Epithelial cell of proximal tubule (primary cell): ENCODE measurements at regions not wholly inside any gene's neighbourhood (a gene's known extent, or its start where the extent isn't known, plus 50 kb on each side); places are given as distances from the start of the nearest gene placed in this dataset.

Experiments used
- DNase-seq: peaks from one replicate; pipeline ENCODE4 v3.0.0-alpha.2; 2011; ENCODE audit warnings: low read depth
- H3K4me3 ChIP-seq: 2 replicates; pipeline ENCODE4 v1.5.1; 2011; ENCODE audit warnings: low read depth, mild to moderate bottlenecking, low read length
- TF ChIP-seq, protein P1 (sequence below): conservative IDR thresholded peaks from 2 replicates; pipeline ENCODE4 v1.5.1; 2012; ENCODE audit warnings: low read depth, mild to moderate bottlenecking, low read length

GRCh38 chr1:222026280-222026679, 284.4 kb upstream of the DUSP10 start:
- no peak for DNase-seq
- no peak overlapping the region for H3K4me3 ChIP-seq
- TF ChIP-seq, protein P1, sequence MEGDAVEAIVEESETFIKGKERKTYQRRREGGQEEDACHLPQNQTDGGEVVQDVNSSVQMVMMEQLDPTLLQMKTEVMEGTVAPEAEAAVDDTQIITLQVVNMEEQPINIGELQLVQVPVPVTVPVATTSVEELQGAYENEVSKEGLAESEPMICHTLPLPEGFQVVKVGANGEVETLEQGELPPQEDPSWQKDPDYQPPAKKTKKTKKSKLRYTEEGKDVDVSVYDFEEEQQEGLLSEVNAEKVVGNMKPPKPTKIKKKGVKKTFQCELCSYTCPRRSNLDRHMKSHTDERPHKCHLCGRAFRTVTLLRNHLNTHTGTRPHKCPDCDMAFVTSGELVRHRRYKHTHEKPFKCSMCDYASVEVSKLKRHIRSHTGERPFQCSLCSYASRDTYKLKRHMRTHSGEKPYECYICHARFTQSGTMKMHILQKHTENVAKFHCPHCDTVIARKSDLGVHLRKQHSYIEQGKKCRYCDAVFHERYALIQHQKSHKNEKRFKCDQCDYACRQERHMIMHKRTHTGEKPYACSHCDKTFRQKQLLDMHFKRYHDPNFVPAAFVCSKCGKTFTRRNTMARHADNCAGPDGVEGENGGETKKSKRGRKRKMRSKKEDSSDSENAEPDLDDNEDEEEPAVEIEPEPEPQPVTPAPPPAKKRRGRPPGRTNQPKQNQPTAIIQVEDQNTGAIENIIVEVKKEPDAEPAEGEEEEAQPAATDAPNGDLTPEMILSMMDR: no peak

DNA sequence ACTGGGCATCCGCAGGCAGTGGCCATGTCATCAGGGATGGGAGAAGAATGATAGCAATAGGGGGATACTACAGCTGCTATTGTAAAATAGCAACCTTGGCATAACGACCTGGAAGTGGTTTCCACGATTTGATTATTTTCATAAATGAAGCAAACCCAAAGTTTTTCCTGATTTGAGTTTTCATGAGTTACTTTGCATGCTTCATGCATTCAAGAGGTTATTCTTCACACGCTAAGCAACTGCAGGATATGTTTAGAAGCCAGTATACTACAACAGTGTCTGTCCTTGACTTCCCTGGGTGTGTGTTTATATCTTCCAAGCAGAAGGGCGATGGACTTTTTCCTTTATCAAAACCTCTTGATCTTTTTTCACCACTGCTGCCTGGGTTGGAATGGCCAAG, 281.1 kb upstream of the DUSP10 start:
- H3K4me3 ChIP-seq: no peak overlapping the region
- no peak for DNase-seq
- TF ChIP-seq, protein P1: no peak

GRCh38 chr1:222021129-222021528, 279.2 kb upstream of the DUSP10 start:
- DNase-seq: no peak
- TF ChIP-seq, protein P1: no peak
- no peak overlapping the region for H3K4me3 ChIP-seq

GRCh38 chr1:222020553-222020952, 278.7 kb upstream of the DUSP10 start:
- TF ChIP-seq, protein P1: no peak
- DNase-seq: no peak
- H3K4me3 ChIP-seq: no peak overlapping the region

GRCh38 chr1:222019029-222019428, 277.1 kb upstream of the DUSP10 start:
- TF ChIP-seq, protein P1: no peak
- no peak overlapping the region for H3K4me3 ChIP-seq
- no peak for DNase-seq

DNA sequence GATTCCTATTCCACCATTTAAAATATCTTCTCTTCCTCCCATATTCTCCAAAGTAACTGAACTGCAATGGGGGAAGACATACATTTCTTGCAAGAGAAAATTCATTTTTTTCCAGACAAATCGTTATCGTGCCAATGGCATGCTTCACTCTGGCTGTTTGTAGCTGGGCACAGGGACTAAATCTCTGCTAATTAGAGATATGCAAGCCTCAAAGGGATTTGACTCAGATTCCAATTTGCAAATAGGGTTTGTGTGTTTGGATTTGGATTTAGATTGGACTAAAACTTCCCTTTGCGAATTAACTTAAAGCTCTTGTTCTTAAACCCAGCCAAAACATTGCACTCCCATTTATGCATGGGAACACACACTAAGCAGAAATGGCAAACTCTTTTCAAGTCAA, 276.2 kb upstream of the DUSP10 start:
- H3K4me3 ChIP-seq: no peak overlapping the region
- TF ChIP-seq, protein P1: no peak
- no peak for DNase-seq

GRCh38 chr1:222015686-222016085, 273.8 kb upstream of the DUSP10 start:
- no peak overlapping the region for H3K4me3 ChIP-seq
- DNase-seq: no peak
- TF ChIP-seq, protein P1: no peak
